Prostate gland (tissue), 2 donors: ENCODE measurements at regions not wholly inside any gene's neighbourhood (a gene's known extent, or its start where the extent isn't known, plus 50 kb on each side); places are given as distances from the start of the nearest gene placed in this dataset.

Source experiments
- CTCF ChIP-seq, 4 experiments: fragments of 200-600 bp in 2 of 4; fragments of 450-650 bp in 2 of 4; sonication (generic) in 2 of 4; IDR thresholded peaks; 1 replicate in 3 of 4; 2 replicates in 1 of 4; pipeline ENCODE4 v1.5.1; 2016 to 2019; ENCODE audit warnings: antibody characterized with exemption in 4 of 4, mild to moderate bottlenecking in 2 of 4, moderate library complexity in 2 of 4
- POLR2A ChIP-seq: fragments of 450-650 bp; IDR thresholded peaks from one replicate; pipeline ENCODE4 v1.6.1; 2016; ENCODE audit warnings: antibody characterized with exemption, mild to moderate bottlenecking
- POLR2AphosphoS5 ChIP-seq: sonication (generic); formaldehyde crosslinking; IDR thresholded peaks from one replicate; pipeline ENCODE4 v1.6.1; 2017; ENCODE audit warnings: antibody characterized with exemption

- TF ChIP-seq CTCF (IDR thresholded peaks at IDR 0.05) (no peak), POLR2AphosphoS5 (no peak), POLR2A (no peak)
Measured at GRCh38 chr12:38601949-38602348, 285.4 kb downstream of the ALG10B start.
